DND-41 (cell line): ENCODE measurements at regions not wholly inside any gene's neighbourhood (a gene's known extent, or its start where the extent isn't known, plus 50 kb on each side); places are given as distances from the start of the nearest gene placed in this dataset.

ENCODE experiments used
- ATAC-seq: fragments of 200-7000 bp; cut with Tn5 transposase; 3 replicates; pipeline ENCODE4 v1.9.1; 2021; ENCODE audit warnings: low read depth; ENCODE audit not compliant: insufficient read depth
- DNase-seq: peaks from one replicate; pipeline ENCODE4 v3.0.0-alpha.2; 2020
- H2AFZ ChIP-seq: 2 replicates; pipeline ENCODE4 v1.6.0; 2012; ENCODE audit warnings: low read depth, low read length
- H3K27ac ChIP-seq: 2 replicates; pipeline ENCODE4 v1.5.1; 2012; ENCODE audit warnings: low read length, inconsistent platforms
- H3K27me3 ChIP-seq: fragments of 200-600 bp; sonication (generic); 2 replicates; pipeline ENCODE4 v1.6.0; 2012; ENCODE audit warnings: low read length, mild to moderate bottlenecking, inconsistent platforms; ENCODE audit not compliant: insufficient read depth, poor library complexity
- H3K36me3 ChIP-seq: 2 replicates; pipeline ENCODE4 v1.5.1; 2012; ENCODE audit warnings: low read length, inconsistent platforms; ENCODE audit not compliant: insufficient read depth
- H3K4me1 ChIP-seq: 2 replicates; pipeline ENCODE4 v1.5.1; 2012; ENCODE audit warnings: mild to moderate bottlenecking, low read length; ENCODE audit not compliant: insufficient read depth
- H3K4me2 ChIP-seq: 2 replicates; pipeline ENCODE4 v1.6.0; 2012; ENCODE audit warnings: mild to moderate bottlenecking, moderate library complexity, low read length, inconsistent platforms; ENCODE audit not compliant: insufficient read depth
- H3K4me3 ChIP-seq, 2 experiments: fragments of 200-600 bp in 1 of 2; shearing (Covaris generic) in 1 of 2; 2 replicates each; pipeline ENCODE4 v1.5.1; 2012 to 2016; ENCODE audit warnings: inconsistent platforms in 2 of 2, low read length in 2 of 2, mild to moderate bottlenecking in 2 of 2, low read depth in 1 of 2, moderate library complexity in 1 of 2
- H3K79me2 ChIP-seq: 2 replicates; pipeline ENCODE4 v1.6.0; 2012; ENCODE audit warnings: low read length, inconsistent platforms; ENCODE audit not compliant: insufficient read depth
- H3K9ac ChIP-seq: 2 replicates; pipeline ENCODE4 v1.6.0; 2012; ENCODE audit warnings: low read depth, mild to moderate bottlenecking, inconsistent platforms, low read length, moderate library complexity
- H3K9me3 ChIP-seq: 2 replicates; pipeline ENCODE4 v1.5.1; 2012; ENCODE audit warnings: low read length, moderate library complexity, mild to moderate bottlenecking, inconsistent platforms; ENCODE audit not compliant: insufficient read depth, severe bottlenecking
- H4K20me1 ChIP-seq: 2 replicates; pipeline ENCODE4 v1.6.0; 2012; ENCODE audit warnings: low read length; ENCODE audit not compliant: insufficient read depth
- EZH2 ChIP-seq: IDR thresholded peaks from 3 replicates; pipeline ENCODE4 v1.6.1; 2012; ENCODE audit warnings: borderline replicate concordance, low read depth, mild to moderate bottlenecking, moderate library complexity, low read length, inconsistent platforms; ENCODE audit not compliant: severe bottlenecking
- TF ChIP-seq, protein P1 (sequence below): IDR thresholded peaks from 2 replicates; pipeline ENCODE4 v1.5.1; 2012; ENCODE audit warnings: borderline replicate concordance, low read length, moderate library complexity, mild to moderate bottlenecking; ENCODE audit not compliant: poor library complexity, severe bottlenecking; ENCODE audit errors: extremely low read depth

DNA sequence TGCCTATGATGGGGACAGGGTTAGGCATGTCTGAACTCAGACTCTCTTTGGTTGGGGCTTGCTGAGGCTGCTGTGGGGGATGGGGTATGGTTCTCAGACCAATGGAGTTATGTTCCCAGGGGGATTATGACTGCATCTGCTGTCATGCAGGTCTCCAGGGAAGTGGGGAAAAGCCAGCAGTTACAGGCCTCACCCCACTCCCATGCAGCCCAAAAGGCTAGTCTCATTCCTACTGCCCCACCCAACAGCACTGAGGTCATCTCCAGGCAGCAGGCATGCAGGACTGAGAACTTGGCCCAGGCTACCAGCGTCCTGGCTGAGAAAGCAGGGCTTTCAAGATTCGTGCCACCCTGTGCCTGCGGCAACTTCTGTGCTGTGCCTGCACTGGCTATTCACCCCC lies 373.3 kb downstream of the HTR7 start:
- H3K9me3 ChIP-seq = no peaks in the 10 kb centered on the region
- H3K4me3 ChIP-seq = no peak overlapping the region
- TF ChIP-seq, protein P1, sequence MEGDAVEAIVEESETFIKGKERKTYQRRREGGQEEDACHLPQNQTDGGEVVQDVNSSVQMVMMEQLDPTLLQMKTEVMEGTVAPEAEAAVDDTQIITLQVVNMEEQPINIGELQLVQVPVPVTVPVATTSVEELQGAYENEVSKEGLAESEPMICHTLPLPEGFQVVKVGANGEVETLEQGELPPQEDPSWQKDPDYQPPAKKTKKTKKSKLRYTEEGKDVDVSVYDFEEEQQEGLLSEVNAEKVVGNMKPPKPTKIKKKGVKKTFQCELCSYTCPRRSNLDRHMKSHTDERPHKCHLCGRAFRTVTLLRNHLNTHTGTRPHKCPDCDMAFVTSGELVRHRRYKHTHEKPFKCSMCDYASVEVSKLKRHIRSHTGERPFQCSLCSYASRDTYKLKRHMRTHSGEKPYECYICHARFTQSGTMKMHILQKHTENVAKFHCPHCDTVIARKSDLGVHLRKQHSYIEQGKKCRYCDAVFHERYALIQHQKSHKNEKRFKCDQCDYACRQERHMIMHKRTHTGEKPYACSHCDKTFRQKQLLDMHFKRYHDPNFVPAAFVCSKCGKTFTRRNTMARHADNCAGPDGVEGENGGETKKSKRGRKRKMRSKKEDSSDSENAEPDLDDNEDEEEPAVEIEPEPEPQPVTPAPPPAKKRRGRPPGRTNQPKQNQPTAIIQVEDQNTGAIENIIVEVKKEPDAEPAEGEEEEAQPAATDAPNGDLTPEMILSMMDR = no peak
- no peak for TF ChIP-seq EZH2
- no peak for ATAC-seq
- H2AFZ ChIP-seq = no peak overlapping the region
- H3K27me3 ChIP-seq = peaks cover 11% of the 10 kb centered on the region
- no peak overlapping the region for H3K9ac ChIP-seq
- DNase-seq = no peak
- H3K36me3 ChIP-seq = no peaks in the 10 kb centered on the region
- H3K79me2 ChIP-seq = no peaks in the 10 kb centered on the region
- no peaks in the 10 kb centered on the region for H3K4me1 ChIP-seq
- no peak overlapping the region for H3K27ac ChIP-seq
- H3K4me2 ChIP-seq = no peak overlapping the region
- H4K20me1 ChIP-seq = no peaks in the 10 kb centered on the region

DNA sequence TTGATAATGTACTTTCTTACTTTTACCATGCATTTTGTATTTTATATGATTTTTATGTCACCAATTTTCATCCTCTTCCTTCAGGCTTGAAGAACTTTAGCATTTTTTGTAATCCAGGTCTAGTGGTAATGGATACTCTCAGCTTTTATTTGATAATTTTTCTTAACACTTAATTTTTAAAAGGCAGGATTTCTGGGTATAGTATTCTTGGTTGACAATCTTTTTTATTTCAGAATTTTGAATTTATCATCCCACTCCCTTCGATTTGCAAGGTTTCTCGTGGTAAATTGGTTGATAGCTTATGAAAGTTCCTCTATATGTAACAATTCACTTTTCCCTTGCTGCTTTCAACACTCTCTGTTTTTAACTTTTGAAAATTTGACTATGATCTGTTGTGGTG lies 363.7 kb downstream of the HTR7 start:
- Histone ChIP-seq H2AFZ (no peak overlapping the region), H3K4me1 (no peaks in the 10 kb centered on the region), H3K36me3 (no peaks in the 10 kb centered on the region), H3K4me3 (no peak overlapping the region), H3K9me3 (peaks cover 10% of the 10 kb centered on the region), H4K20me1 (no peaks in the 10 kb centered on the region), H3K79me2 (no peaks in the 10 kb centered on the region), H3K9ac (no peak overlapping the region), H3K27me3 (no peaks in the 10 kb centered on the region), H3K27ac (no peak overlapping the region), H3K4me2 (no peak overlapping the region)
- no peak for ATAC-seq
- no peak for DNase-seq
- TF ChIP-seq EZH2 = no peak
- TF ChIP-seq, protein P1 = no peak

DNA sequence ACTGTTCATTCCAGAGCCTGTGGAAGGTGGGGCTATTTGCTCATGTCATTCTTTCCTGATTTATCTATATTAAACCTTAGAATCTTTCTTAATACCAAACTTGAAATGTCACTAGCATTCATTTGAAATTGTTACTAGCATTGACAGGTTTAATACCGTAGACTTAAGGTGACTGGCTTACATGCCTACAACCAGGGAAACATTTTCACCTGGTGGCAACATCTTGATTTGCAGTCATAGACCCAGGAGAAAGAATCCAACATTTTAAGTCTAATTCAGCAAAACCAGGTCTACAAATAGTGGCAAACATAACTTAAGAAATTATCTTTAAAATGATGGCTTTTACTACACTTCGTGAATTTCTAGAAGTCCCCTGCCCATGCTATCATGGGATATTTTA lies 353.7 kb downstream of the HTR7 start:
- TF ChIP-seq EZH2 = no peak
- TF ChIP-seq, protein P1 = no peak
- DNase-seq (no peak), ATAC-seq (no peak)
- no peaks in the 10 kb centered on the region for H4K20me1 ChIP-seq
- H3K9ac ChIP-seq = no peak overlapping the region
- no peak overlapping the region for H3K4me3 ChIP-seq
- no peaks in the 10 kb centered on the region for H3K9me3 ChIP-seq
- H3K27ac ChIP-seq = no peak overlapping the region
- no peak overlapping the region for H3K4me2 ChIP-seq
- H3K79me2 ChIP-seq = no peaks in the 10 kb centered on the region
- no peaks in the 10 kb centered on the region for H3K36me3 ChIP-seq
- no peak overlapping the region for H2AFZ ChIP-seq
- no peaks in the 10 kb centered on the region for H3K4me1 ChIP-seq
- H3K27me3 ChIP-seq = no peaks in the 10 kb centered on the region

DNA sequence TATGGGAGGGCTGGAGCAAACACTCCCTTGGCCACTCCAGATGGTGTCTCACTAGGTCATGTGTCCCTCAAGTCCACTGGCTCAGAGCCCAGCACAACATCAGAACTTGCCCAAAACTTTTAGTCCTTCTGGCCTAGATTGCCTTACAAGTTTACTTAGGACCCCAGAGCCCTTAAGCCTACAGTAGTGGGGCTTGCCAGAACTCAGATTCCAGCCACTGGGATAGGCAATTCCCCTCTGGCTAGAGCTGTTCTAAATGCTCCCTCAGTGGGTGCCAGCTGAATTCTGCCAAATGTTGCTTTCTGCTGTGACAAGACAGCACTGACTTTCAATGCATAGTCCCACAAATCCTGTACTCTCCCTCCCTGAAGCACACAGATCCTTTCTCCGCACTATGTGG lies 331.1 kb downstream of the HTR7 start:
- Histone ChIP-seq H3K79me2 (no peaks in the 10 kb centered on the region), H3K27ac (no peak overlapping the region)
- ATAC-seq = no peak

More for the DNA sequence above, 331.1 kb downstream of the HTR7 start:
- TF ChIP-seq EZH2 = no peak
- TF ChIP-seq, protein P1 = no peak
- Histone ChIP-seq H3K4me1 (no peaks in the 10 kb centered on the region), H3K36me3 (no peaks in the 10 kb centered on the region), H3K9me3 (no peaks in the 10 kb centered on the region), H3K4me2 (no peak overlapping the region), H3K9ac (no peak overlapping the region), H4K20me1 (no peaks in the 10 kb centered on the region), H2AFZ (no peak overlapping the region), H3K4me3 (no peak overlapping the region), H3K27me3 (peaks cover 5% of the 10 kb centered on the region)
- no peak for DNase-seq
